ENCODE measurements at regions not wholly inside any gene's neighbourhood (a gene's known extent, or its start where the extent isn't known, plus 50 kb on each side); places are given as distances from the start of the nearest gene placed in this dataset.

- TF ChIP-seq, protein P1, sequence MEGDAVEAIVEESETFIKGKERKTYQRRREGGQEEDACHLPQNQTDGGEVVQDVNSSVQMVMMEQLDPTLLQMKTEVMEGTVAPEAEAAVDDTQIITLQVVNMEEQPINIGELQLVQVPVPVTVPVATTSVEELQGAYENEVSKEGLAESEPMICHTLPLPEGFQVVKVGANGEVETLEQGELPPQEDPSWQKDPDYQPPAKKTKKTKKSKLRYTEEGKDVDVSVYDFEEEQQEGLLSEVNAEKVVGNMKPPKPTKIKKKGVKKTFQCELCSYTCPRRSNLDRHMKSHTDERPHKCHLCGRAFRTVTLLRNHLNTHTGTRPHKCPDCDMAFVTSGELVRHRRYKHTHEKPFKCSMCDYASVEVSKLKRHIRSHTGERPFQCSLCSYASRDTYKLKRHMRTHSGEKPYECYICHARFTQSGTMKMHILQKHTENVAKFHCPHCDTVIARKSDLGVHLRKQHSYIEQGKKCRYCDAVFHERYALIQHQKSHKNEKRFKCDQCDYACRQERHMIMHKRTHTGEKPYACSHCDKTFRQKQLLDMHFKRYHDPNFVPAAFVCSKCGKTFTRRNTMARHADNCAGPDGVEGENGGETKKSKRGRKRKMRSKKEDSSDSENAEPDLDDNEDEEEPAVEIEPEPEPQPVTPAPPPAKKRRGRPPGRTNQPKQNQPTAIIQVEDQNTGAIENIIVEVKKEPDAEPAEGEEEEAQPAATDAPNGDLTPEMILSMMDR (IDR thresholded peaks at IDR 0.05): no peak
- no peak for TF ChIP-seq POLR2A (IDR thresholded peaks at IDR 0.05)
Observed at GRCh38 chr2:185284696-185285095, 453.9 kb upstream of the FSIP2 start.

Data from uterus (tissue), 2 donors.